IgD-negative memory B cell (primary cell): ENCODE measurements at regions not wholly inside any gene's neighbourhood (a gene's known extent, or its start where the extent isn't known, plus 50 kb on each side); places are given as distances from the start of the nearest gene placed in this dataset.
A peak's percentile ranks its signal among the peaks of the same experiment; 100 is the strongest.

Experiments used
- H3K27ac Mint-ChIP-seq, 3 donors: one replicate each; pipeline ENCODE4 v1.8.0; 2020 to 2022; ENCODE audit warnings: mild to moderate bottlenecking in 3 of 3, mixed read lengths in 3 of 3, moderate library complexity in 1 of 3
- H3K27me3 Mint-ChIP-seq: one replicate; pipeline ENCODE4 v1.8.0; 2021; ENCODE audit warnings: mixed read lengths
- H3K36me3 Mint-ChIP-seq: one replicate; pipeline ENCODE4 v1.8.0; 2020; ENCODE audit warnings: mild to moderate bottlenecking, mixed read lengths
- H3K4me1 Mint-ChIP-seq, 3 donors: one replicate each; pipeline ENCODE4 v1.8.0; 2020 to 2022; ENCODE audit warnings: mixed read lengths in 3 of 3, mild to moderate bottlenecking in 1 of 3
- H3K4me3 Mint-ChIP-seq, 4 donors: one replicate each; pipeline ENCODE4 v1.8.0; 2020 to 2022; ENCODE audit warnings: mild to moderate bottlenecking in 4 of 4, mixed read lengths in 4 of 4, moderate library complexity in 3 of 4
- H3K9me3 Mint-ChIP-seq, 3 donors: one replicate each; pipeline ENCODE4 v1.8.0; 2020 to 2021; ENCODE audit warnings: mixed read lengths in 3 of 3, mild to moderate bottlenecking in 1 of 3

DNA sequence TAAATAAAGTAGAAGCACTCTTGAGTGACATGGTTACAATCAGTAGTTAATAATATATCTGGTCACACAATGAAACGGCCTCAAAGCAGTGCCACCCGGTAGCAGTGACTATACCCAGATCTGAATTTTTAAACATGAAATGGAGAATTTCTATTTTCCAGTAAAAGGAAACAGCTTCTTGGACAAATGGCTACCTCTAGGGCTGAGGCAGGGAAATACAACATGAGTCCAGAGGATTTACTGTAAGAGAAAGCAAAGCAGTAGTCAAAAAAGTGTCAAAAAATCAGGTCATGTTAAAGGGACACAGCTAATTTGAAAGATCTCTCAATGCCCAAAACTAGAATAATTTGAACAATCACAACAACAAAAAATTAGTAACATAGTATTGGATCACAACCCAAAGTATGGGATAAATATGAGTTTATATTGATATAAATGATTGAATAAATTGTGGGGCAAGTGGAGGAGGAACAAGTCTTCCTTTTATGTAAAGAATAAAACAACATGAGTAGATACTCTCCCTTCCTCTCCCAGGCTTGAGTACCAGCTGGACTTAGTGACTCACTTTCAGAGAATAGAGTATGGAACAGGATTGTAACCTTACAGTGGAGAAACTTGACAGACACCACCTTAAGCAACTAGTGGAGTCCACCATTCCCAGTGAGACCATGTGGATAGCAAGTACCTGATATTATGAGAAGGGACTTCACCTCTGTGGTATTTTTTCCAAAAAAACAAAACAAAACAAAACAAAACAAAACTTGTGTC, 180.8 kb downstream of the MBD2 start:
- H3K36me3 Mint-ChIP-seq: no peaks in the 10 kb centered on the region
- H3K4me1 Mint-ChIP-seq: no peaks in the 10 kb centered on the region
- no peak overlapping the region for H3K27ac Mint-ChIP-seq
- H3K4me3 Mint-ChIP-seq: no peak overlapping the region
- H3K27me3 Mint-ChIP-seq: peaks cover 5% of the 10 kb centered on the region
- H3K9me3 Mint-ChIP-seq: no peaks in the 10 kb centered on the region

DNA sequence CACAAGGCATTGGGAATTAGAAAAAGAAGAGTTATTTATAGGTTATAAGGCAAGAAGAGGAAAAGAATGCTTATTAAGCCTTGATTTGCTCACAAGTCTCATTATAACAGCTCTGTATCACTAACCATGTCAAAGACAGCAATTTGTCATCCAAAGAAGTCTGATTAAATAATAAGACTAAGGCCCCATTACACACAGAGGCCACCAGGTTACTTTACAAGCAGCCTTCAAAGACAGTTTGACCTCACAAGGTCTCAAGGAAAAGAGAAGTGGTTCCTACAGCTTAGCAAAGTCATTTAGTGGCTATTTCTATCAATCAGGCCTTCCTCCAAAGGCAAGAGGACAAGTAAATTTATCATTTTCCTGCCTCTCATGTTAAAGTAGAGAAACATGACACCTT, 188.5 kb downstream of the MBD2 start:
- Mint-ChIP-seq H3K27ac (no peak overlapping the region), H3K27me3 (peaks cover 5% of the 10 kb centered on the region), H3K36me3 (no peaks in the 10 kb centered on the region), H3K4me1 (no peaks in the 10 kb centered on the region), H3K4me3 (no peak overlapping the region), H3K9me3 (peaks cover 0 to 2% (median 0%) of the 10 kb centered on the region in 3 donors)

DNA sequence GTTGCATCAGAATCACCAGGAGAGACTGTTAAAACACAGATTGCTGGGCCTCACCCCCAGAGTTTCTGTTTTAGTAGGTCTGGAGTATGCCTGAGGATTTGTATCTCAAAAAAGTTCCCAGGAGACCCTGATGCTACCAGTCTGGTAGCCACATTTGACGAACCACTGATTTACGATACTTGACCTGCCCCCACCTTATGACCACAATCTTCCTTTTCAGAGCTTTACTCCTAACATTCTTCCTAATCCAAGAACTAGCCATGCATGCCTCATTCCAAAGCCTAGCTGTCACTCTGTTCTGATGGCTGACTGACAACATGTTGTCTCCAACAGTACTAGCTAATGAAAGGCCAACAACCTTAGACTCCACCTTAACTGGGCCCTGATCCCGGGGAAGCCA, 191.4 kb downstream of the MBD2 start:
- H3K27ac Mint-ChIP-seq: no peak overlapping the region
- peaks cover 0 to 2% (median 0%) of the 10 kb centered on the region in 3 donors for H3K9me3 Mint-ChIP-seq
- H3K4me3 Mint-ChIP-seq: no peak overlapping the region
- no peaks in the 10 kb centered on the region for H3K27me3 Mint-ChIP-seq
- H3K4me1 Mint-ChIP-seq: no peaks in the 10 kb centered on the region
- H3K36me3 Mint-ChIP-seq: no peaks in the 10 kb centered on the region

DNA sequence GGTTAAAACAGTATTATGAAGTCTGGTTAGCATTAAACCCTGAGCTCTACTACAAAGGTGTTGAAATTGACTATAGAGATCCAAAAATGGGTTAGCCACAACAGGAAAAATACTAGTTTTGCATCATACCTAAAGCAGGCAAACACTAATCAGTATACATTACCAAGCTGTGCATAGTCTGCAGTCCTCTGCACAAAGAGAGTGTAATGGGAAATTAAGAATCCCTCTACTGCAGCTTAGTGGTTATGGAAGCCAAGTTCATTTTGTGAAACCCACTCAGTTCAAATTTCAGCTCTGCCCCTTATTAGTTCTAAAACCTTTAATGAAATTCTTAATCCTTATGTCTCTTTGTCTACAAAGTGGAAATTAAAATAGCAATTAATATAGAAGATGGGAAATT, 192.1 kb downstream of the MBD2 start:
- Mint-ChIP-seq H3K4me3 (no peak overlapping the region), H3K36me3 (no peaks in the 10 kb centered on the region), H3K27me3 (no peaks in the 10 kb centered on the region), H3K9me3 (peaks cover 0 to 2% (median 0%) of the 10 kb centered on the region in 3 donors), H3K4me1 (no peaks in the 10 kb centered on the region), H3K27ac (no peak overlapping the region)

DNA sequence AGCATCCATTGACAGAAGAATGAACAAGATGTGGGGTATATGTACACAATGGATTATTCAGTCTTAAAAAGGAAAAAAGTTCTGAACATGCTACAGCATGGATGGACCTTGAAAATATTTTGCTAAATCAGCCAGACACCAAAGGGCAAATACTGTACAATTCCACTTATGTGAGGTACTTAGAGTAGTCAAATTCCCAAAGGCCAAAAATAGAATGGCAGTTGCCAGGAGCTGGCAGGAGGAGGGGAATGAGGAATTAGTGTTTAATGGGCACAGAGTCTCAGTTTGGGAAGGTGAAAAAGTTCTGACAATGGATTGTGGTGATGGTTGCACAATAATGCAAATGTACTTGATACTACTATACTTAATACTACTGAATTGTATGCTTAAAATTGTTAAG, 193.2 kb downstream of the MBD2 start:
- H3K4me3 Mint-ChIP-seq: no peak overlapping the region
- H3K27ac Mint-ChIP-seq: no peak overlapping the region
- H3K27me3 Mint-ChIP-seq: no peaks in the 10 kb centered on the region
- no peaks in the 10 kb centered on the region for H3K4me1 Mint-ChIP-seq
- no peaks in the 10 kb centered on the region for H3K9me3 Mint-ChIP-seq
- H3K36me3 Mint-ChIP-seq: no peaks in the 10 kb centered on the region

DNA sequence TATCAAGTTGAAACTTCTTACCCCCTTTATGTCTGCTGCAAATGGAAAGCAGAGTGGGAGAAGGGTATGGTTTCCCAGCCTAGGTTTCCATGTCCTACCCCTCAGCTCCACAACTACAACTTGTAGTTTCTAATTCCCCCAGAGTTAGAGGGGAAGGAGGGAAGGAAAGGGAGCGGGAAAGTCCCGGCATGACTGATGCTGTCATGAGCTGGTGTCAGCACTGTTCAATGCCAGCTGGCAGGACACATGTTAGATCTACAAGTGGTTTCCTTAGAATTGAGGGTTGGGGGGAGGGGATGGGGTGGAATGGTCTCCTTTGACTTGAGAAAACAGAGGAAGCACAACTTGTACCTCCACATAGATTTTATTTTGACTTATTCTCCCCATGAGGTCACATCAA, 194.0 kb downstream of the MBD2 start:
- Mint-ChIP-seq H3K36me3 (no peaks in the 10 kb centered on the region), H3K4me3 (no peak overlapping the region), H3K27ac (no peak overlapping the region), H3K9me3 (no peaks in the 10 kb centered on the region), H3K27me3 (no peaks in the 10 kb centered on the region), H3K4me1 (no peaks in the 10 kb centered on the region)

DNA sequence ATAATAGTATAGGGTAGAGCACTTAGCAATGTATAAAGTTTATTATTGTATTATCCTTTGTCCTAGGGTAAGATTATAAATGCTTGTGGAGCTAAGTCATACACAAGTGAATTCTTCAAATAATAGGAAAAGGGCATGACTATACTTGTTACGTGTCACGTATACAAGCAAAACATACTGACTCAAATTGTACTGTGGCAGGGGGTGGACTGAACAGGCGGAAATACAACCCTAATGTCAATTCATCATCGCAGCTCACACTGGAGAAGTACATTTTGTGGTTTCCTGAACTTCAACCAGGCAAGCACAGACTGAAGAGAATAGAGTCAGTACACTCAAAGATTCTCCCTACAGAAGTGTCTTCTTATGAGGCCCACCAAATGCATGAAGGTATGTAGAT, 201.0 kb downstream of the MBD2 start:
- H3K27ac Mint-ChIP-seq: no peak overlapping the region
- no peaks in the 10 kb centered on the region for H3K9me3 Mint-ChIP-seq
- no peaks in the 10 kb centered on the region for H3K36me3 Mint-ChIP-seq
- no peak overlapping the region for H3K4me3 Mint-ChIP-seq
- H3K4me1 Mint-ChIP-seq: no peaks in the 10 kb centered on the region
- H3K27me3 Mint-ChIP-seq: no peaks in the 10 kb centered on the region

DNA sequence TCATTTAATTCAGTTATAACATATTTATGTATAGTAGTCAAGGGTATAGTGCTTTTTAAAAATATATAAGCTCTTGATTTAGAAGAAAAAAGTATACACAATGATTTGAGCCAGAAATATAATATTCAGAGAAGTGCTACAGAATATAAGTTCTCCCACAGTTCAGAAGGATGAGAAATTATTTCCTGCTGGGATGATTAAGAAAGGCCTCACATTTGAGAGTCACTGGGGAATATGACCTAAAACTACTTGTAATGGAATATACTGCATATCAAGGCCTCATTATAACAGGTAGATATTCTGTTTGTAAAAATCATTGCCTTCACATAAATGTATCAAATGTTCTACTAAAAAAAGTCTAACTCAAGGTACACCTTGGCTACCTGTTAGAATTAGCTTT, 203.5 kb downstream of the MBD2 start:
- H3K4me1 Mint-ChIP-seq: peaks cover 0 to 1% (median 0%) of the 10 kb centered on the region in 3 donors
- no peaks in the 10 kb centered on the region for H3K36me3 Mint-ChIP-seq
- H3K27me3 Mint-ChIP-seq: no peaks in the 10 kb centered on the region
- no peak overlapping the region for H3K4me3 Mint-ChIP-seq
- H3K9me3 Mint-ChIP-seq: no peaks in the 10 kb centered on the region
- no peak overlapping the region for H3K27ac Mint-ChIP-seq

DNA sequence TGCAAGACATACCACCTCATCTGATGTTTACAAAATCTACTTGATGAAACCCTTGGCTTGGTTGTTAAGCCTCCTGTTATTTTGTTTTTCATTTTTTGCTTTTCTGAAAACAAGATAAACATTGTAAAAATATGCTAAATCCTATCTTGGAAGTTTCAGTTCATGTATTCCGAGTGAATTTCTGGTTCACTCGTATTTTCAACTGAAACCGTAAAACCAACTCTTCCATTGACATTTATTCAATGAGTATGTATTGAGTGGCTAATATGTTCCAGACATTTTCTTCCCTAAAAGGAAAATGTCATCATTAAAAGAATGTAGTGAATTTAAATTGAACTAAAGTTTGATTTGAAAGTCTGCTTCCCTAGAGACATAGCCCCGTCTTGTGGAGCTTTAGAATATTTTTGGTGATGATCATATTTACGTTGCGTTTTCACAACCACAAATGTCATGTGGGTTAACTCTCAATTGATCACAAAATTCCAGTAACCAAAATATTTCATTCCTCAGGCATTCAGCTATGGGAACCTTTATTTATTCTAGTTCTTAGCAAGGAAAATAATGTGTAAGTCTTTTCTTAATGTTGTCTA, 204.2 kb downstream of the MBD2 start:
- H3K4me1 Mint-ChIP-seq: peaks cover 0 to 1% (median 0%) of the 10 kb centered on the region in 3 donors
- no peaks in the 10 kb centered on the region for H3K27me3 Mint-ChIP-seq
- no peak overlapping the region for H3K27ac Mint-ChIP-seq
- no peaks in the 10 kb centered on the region for H3K36me3 Mint-ChIP-seq
- H3K4me3 Mint-ChIP-seq: no peak overlapping the region
- no peaks in the 10 kb centered on the region for H3K9me3 Mint-ChIP-seq

DNA sequence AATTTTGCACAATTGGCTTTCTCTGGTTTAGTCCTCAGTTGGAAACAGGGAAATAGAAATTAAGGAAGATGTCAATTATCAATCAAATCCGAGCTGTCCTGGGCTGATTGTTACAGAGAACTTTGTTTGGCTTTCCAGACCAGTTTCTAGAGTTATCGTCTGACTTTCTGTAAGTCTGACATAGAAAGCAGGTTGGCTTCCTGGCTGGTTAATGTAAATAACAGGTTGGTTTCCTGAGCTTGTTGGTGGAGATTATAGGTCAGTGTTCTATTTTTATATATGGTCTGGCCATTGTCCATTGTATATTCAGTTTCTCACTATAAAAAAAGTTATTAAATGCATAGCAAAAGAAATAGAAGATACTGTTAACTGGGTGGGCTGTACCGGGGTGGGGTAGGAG, 204.8 kb downstream of the MBD2 start:
- no peak overlapping the region for H3K27ac Mint-ChIP-seq
- H3K27me3 Mint-ChIP-seq: no peaks in the 10 kb centered on the region
- H3K4me1 Mint-ChIP-seq: peaks cover 0 to 1% (median 0%) of the 10 kb centered on the region in 3 donors
- peak overlapping the region in 1 of 4 donors; percentile 28 for H3K4me3 Mint-ChIP-seq
- H3K36me3 Mint-ChIP-seq: no peaks in the 10 kb centered on the region
- no peaks in the 10 kb centered on the region for H3K9me3 Mint-ChIP-seq

DNA sequence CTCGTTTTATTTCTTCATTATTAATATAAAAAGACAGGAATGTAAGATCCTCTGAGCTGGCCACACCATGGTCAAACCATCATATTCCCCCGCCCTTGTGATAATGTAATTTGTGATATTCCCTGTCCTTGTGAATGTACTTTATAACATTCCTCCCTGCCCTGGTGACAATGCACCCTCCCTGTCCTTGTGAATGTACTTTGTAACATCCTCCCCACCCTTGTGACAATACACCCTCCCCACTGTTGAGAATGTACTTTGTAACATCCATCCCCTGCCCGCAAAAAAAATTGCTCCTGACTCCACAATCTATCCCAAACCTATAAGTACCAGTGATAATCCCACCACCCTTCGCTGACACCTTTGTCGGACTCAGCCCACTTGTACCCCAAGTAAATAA, 211.0 kb downstream of the MBD2 start:
- Mint-ChIP-seq H3K4me3 (no peak overlapping the region), H3K27ac (no peak overlapping the region), H3K4me1 (peaks cover 0 to 1% (median 0%) of the 10 kb centered on the region in 3 donors), H3K9me3 (peaks cover 0 to 3% (median 2%) of the 10 kb centered on the region in 3 donors), H3K36me3 (no peaks in the 10 kb centered on the region), H3K27me3 (no peaks in the 10 kb centered on the region)

DNA sequence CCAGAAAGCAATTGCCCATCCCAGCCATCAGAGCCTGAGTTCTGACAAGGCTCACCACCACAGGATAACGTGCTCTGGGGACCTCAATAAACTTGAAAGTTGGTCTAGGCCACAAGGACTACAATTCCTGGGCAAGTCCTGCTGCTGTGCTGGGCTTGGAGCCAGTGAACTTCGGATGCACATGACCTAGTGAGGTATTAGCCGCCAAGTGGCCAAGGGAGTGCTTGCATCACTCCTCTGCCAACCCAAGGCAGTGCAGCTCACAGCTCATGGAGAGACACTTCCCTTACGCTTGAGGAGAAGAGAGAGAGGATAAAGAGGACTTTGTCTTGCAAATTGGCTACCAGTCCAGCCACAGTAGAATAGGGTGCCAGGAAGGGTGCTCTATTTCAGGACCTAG, 219.6 kb downstream of the MBD2 start:
- Mint-ChIP-seq H3K27ac (no peak overlapping the region), H3K9me3 (peaks cover 0 to 6% (median 0%) of the 10 kb centered on the region in 3 donors), H3K4me3 (no peak overlapping the region), H3K27me3 (peaks cover 2% of the 10 kb centered on the region), H3K4me1 (peaks cover 0 to 1% (median 0%) of the 10 kb centered on the region in 3 donors), H3K36me3 (no peaks in the 10 kb centered on the region)

DNA sequence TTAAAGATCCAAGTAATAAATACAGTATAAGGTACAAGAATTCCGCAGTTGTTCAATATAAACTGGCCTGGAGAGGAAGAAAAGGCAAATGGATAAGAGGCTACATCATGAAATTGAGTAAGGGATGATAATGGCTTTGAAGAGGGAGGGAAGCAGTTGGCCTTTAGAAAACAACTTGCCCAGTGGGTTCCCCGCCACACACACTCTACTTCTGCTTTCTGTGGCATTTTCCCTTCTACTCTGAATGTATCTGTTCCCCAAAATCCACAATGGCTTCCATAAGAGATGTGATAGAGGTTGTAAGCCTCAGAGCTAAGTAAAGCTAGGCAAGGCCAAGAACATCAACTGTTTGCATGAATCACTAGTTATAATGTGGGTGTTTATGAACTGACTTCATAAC, 221.3 kb downstream of the MBD2 start:
- H3K36me3 Mint-ChIP-seq: no peaks in the 10 kb centered on the region
- peaks cover 0 to under 1% (median 0%) of the 10 kb centered on the region in 3 donors for H3K9me3 Mint-ChIP-seq
- H3K27me3 Mint-ChIP-seq: peaks cover 3% of the 10 kb centered on the region
- no peak overlapping the region for H3K4me3 Mint-ChIP-seq
- no peak overlapping the region for H3K27ac Mint-ChIP-seq
- peaks cover 0 to 1% (median 0%) of the 10 kb centered on the region in 3 donors for H3K4me1 Mint-ChIP-seq

DNA sequence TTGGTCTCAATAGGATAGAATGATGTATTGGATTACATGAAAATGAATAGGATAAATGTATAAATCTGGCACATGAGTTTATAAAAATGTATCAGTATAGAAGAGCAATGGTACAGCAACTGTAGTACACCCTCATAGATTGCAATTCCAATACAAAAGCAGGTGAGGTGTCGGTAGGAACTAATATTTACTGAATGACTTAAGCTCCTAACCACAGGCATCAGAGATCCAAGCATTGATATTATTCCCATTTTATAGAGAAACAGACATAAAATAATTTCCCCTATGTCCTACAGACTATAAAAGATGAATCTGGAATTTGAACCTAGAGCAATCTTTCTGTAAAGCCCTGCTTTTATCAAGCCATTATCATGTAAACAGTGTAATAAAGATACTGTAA, 227.4 kb downstream of the MBD2 start:
- Mint-ChIP-seq H3K36me3 (no peaks in the 10 kb centered on the region), H3K4me3 (no peak overlapping the region), H3K27ac (no peak overlapping the region), H3K4me1 (peaks cover 0 to 1% (median 0%) of the 10 kb centered on the region in 3 donors), H3K9me3 (no peaks in the 10 kb centered on the region), H3K27me3 (peaks cover 6% of the 10 kb centered on the region)

DNA sequence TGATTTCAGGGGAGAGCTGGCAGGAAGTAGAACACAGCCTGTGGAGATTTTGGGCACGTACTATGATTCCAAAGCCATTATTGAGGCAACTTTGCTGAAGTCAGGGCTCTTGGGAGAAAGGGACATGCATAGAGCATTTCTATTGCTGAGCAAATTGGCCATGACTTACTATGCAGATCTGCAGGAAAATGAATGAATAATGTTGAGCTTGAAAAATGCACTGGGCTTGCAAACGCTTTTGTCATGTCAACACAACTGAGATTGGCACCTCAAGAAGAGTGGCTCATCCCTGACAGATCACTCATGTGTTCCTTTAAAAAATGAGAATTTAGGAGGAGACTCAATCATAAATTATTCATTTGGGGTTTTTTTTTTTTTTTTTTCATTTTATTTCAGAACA, 230.5 kb downstream of the MBD2 start:
- no peaks in the 10 kb centered on the region for H3K9me3 Mint-ChIP-seq
- no peaks in the 10 kb centered on the region for H3K4me1 Mint-ChIP-seq
- H3K27me3 Mint-ChIP-seq: peaks cover 2% of the 10 kb centered on the region
- no peak overlapping the region for H3K4me3 Mint-ChIP-seq
- H3K27ac Mint-ChIP-seq: no peak overlapping the region
- no peaks in the 10 kb centered on the region for H3K36me3 Mint-ChIP-seq

DNA sequence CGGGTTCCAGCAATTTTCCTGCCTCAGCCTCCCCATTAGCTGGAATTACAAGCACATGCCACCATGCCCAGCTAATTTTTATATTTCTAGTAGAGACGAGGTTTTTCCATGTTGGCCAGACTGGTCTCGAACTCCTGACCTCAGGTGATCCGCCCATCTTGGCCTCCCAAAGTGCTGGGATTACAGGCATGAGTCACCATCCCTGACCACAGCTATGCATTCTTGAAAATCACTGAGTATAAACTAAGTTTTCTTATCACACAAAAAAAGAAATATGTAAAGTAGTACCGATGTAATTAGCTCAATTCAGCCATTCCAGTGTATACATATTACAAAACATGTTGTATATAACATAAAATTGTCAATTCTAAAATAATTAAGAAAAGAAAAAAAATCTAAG, 232.7 kb downstream of the MBD2 start:
- Mint-ChIP-seq H3K4me1 (no peaks in the 10 kb centered on the region), H3K36me3 (no peaks in the 10 kb centered on the region), H3K27ac (no peak overlapping the region), H3K9me3 (no peaks in the 10 kb centered on the region), H3K4me3 (no peak overlapping the region), H3K27me3 (no peaks in the 10 kb centered on the region)
